ENCODE measurements at regions not wholly inside any gene's neighbourhood (a gene's known extent, or its start where the extent isn't known, plus 50 kb on each side); places are given as distances from the start of the nearest gene placed in this dataset.

DNA sequence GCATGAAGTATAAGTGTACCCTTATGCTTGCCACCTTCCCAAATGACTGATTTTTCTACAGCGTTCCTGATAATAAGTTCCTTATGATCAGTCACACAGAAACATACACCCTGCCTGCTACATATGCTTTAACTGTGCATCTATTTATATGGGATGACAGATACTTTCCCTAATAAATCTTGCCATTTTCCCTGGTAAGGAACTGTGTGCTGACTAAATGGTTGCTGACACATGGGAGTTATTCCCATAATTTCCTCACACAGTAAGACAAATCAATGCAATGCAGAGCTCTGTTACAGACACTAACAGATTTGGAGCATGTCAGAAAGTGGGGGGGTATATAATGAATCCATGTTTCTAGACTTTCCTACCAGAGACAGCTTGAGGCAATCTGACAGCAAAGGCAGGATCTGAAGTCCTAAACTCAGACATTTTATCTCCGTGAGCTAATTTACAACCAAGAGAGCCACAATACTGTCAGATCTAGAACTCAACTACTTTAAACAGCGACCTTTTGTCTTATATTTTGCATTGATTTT lies 86.9 kb upstream of the TCF12 start:
- TF ChIP-seq, protein P1, sequence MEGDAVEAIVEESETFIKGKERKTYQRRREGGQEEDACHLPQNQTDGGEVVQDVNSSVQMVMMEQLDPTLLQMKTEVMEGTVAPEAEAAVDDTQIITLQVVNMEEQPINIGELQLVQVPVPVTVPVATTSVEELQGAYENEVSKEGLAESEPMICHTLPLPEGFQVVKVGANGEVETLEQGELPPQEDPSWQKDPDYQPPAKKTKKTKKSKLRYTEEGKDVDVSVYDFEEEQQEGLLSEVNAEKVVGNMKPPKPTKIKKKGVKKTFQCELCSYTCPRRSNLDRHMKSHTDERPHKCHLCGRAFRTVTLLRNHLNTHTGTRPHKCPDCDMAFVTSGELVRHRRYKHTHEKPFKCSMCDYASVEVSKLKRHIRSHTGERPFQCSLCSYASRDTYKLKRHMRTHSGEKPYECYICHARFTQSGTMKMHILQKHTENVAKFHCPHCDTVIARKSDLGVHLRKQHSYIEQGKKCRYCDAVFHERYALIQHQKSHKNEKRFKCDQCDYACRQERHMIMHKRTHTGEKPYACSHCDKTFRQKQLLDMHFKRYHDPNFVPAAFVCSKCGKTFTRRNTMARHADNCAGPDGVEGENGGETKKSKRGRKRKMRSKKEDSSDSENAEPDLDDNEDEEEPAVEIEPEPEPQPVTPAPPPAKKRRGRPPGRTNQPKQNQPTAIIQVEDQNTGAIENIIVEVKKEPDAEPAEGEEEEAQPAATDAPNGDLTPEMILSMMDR (optimal IDR thresholded peaks at IDR 0.05 in 1 of 3, IDR thresholded peaks at IDR 0.05 in 1 of 3, conservative IDR thresholded peaks at IDR 0.05 in 1 of 3; ENCODE audit: extremely low read depth in 1 of 3, insufficient read depth in 2 of 3, low read length in 3 of 3) = no peak
- no peak for TF ChIP-seq EZH2 (IDR thresholded peaks at IDR 0.05; ENCODE audit: low read length)
